ENCODE measurements at regions not wholly inside any gene's neighbourhood (a gene's known extent, or its start where the extent isn't known, plus 50 kb on each side); places are given as distances from the start of the nearest gene placed in this dataset.
A peak's percentile ranks its signal among the peaks of the same experiment; 100 is the strongest.

DNA sequence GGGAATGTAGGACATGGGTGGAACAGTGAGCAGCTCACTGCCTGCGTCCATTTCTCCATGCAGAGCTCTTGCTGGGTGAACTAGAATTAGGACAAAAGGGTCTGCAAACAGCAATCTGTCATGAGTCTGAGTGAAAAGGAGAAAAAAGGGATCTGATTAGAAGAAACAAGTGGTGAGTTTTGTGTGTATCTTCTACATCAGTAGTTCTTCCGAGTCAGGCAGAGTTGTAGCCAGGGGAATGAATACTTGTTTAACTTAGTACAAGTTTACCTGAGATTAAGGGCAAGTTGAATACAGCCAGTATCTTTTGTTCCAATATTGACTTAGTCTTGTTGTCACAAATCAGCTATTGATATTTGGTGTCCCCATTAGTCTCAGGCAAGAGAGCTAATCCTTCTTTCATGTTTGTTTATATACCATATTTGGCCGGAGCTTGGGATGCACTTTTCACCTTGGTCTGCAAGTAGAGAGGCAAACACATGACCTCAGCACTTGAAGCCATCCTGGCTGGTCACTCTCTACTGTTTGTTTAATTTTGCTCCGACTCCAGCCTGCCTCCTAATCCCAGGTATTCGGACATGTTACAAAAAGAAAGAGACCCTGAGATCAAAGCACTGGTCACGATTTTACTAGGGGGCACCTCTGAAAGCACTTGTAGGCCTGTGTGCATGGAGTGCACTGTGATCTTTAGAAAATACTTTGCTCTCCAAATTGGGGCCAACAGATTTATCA lies 211.0 kb upstream of the NT5C1B start (continued):
- TF ChIP-seq, protein P1, sequence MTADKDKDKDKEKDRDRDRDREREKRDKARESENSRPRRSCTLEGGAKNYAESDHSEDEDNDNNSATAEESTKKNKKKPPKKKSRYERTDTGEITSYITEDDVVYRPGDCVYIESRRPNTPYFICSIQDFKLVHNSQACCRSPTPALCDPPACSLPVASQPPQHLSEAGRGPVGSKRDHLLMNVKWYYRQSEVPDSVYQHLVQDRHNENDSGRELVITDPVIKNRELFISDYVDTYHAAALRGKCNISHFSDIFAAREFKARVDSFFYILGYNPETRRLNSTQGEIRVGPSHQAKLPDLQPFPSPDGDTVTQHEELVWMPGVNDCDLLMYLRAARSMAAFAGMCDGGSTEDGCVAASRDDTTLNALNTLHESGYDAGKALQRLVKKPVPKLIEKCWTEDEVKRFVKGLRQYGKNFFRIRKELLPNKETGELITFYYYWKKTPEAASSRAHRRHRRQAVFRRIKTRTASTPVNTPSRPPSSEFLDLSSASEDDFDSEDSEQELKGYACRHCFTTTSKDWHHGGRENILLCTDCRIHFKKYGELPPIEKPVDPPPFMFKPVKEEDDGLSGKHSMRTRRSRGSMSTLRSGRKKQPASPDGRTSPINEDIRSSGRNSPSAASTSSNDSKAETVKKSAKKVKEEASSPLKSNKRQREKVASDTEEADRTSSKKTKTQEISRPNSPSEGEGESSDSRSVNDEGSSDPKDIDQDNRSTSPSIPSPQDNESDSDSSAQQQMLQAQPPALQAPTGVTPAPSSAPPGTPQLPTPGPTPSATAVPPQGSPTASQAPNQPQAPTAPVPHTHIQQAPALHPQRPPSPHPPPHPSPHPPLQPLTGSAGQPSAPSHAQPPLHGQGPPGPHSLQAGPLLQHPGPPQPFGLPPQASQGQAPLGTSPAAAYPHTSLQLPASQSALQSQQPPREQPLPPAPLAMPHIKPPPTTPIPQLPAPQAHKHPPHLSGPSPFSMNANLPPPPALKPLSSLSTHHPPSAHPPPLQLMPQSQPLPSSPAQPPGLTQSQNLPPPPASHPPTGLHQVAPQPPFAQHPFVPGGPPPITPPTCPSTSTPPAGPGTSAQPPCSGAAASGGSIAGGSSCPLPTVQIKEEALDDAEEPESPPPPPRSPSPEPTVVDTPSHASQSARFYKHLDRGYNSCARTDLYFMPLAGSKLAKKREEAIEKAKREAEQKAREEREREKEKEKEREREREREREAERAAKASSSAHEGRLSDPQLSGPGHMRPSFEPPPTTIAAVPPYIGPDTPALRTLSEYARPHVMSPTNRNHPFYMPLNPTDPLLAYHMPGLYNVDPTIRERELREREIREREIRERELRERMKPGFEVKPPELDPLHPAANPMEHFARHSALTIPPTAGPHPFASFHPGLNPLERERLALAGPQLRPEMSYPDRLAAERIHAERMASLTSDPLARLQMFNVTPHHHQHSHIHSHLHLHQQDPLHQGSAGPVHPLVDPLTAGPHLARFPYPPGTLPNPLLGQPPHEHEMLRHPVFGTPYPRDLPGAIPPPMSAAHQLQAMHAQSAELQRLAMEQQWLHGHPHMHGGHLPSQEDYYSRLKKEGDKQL (CRISPR knock-in tag; IDR thresholded peaks at IDR 0.05; ENCODE audit: low read depth): peak; percentile 100
- no peak; the same call in 1 of the 2 replicates for TF ChIP-seq ZNF546 (CRISPR knock-in tag; conservative IDR thresholded peaks at IDR 0.05)
- TF ChIP-seq NCOA2 (CRISPR knock-in tag; IDR thresholded peaks at IDR 0.05): peak; percentile 99
- no peak for TF ChIP-seq CENPX (CRISPR knock-in tag; IDR thresholded peaks at IDR 0.05)
- TF ChIP-seq RFXAP (CRISPR knock-in tag; IDR thresholded peaks at IDR 0.05; ENCODE audit: borderline replicate concordance): peak; percentile 68; the same call in 1 of the 2 replicates
- no peak for TF ChIP-seq HNRNPLL (IDR thresholded peaks at IDR 0.05; ENCODE audit: low read depth, low read length, poor library complexity, severe bottlenecking)
- no peak for TF ChIP-seq ZFAT (CRISPR knock-in tag; conservative IDR thresholded peaks at IDR 0.05)
- peak; percentile 85; the same call in 1 of the 2 replicates for TF ChIP-seq ATF7-NPFF (CRISPR knock-in tag; IDR thresholded peaks at IDR 0.05; ENCODE audit: low read depth)
- TF ChIP-seq SOX5 (CRISPR knock-in tag; IDR thresholded peaks at IDR 0.05; ENCODE audit: borderline replicate concordance): peak; percentile 99
- peak; percentile 98; the same call in 1 of the 2 replicates for TF ChIP-seq ZNF558 (CRISPR knock-in tag; IDR thresholded peaks at IDR 0.05; ENCODE audit: borderline replicate concordance)
- no peak for TF ChIP-seq ARHGAP35 (CRISPR knock-in tag; IDR thresholded peaks at IDR 0.05; ENCODE audit: borderline replicate concordance)
- TF ChIP-seq, protein P2, sequence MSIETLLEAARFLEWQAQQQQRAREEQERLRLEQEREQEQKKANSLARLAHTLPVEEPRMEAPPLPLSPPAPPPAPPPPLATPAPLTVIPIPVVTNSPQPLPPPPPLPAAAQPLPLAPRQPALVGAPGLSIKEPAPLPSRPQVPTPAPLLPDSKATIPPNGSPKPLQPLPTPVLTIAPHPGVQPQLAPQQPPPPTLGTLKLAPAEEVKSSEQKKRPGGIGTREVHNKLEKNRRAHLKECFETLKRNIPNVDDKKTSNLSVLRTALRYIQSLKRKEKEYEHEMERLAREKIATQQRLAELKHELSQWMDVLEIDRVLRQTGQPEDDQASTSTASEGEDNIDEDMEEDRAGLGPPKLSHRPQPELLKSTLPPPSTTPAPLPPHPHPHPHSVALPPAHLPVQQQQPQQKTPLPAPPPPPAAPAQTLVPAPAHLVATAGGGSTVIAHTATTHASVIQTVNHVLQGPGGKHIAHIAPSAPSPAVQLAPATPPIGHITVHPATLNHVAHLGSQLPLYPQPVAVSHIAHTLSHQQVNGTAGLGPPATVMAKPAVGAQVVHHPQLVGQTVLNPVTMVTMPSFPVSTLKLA (IDR thresholded peaks at IDR 0.05): no peak
- TF ChIP-seq MATR3 (CRISPR knock-in tag; IDR thresholded peaks at IDR 0.05): no peak
- no peak; the same call in 1 of the 2 replicates for TF ChIP-seq ZNF136 (CRISPR knock-in tag; IDR thresholded peaks at IDR 0.05; ENCODE audit: low read depth)
- TF ChIP-seq, protein P3, sequence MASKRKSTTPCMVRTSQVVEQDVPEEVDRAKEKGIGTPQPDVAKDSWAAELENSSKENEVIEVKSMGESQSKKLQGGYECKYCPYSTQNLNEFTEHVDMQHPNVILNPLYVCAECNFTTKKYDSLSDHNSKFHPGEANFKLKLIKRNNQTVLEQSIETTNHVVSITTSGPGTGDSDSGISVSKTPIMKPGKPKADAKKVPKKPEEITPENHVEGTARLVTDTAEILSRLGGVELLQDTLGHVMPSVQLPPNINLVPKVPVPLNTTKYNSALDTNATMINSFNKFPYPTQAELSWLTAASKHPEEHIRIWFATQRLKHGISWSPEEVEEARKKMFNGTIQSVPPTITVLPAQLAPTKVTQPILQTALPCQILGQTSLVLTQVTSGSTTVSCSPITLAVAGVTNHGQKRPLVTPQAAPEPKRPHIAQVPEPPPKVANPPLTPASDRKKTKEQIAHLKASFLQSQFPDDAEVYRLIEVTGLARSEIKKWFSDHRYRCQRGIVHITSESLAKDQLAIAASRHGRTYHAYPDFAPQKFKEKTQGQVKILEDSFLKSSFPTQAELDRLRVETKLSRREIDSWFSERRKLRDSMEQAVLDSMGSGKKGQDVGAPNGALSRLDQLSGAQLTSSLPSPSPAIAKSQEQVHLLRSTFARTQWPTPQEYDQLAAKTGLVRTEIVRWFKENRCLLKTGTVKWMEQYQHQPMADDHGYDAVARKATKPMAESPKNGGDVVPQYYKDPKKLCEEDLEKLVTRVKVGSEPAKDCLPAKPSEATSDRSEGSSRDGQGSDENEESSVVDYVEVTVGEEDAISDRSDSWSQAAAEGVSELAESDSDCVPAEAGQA (IDR thresholded peaks at IDR 0.05; ENCODE audit: low read depth): no peak
- TF ChIP-seq, protein P3 (CRISPR knock-in tag; IDR thresholded peaks at IDR 0.05; ENCODE audit: borderline replicate concordance): no peak
